Activated T-cell treated with anti-CD3 and anti-CD28 coated beads for 48 hours (primary cell): ENCODE measurements at regions not wholly inside any gene's neighbourhood (a gene's known extent, or its start where the extent isn't known, plus 50 kb on each side); places are given as distances from the start of the nearest gene placed in this dataset.

ENCODE experiments used
- DNase-seq: peaks from one replicate; pipeline ENCODE4 v3.0.0-alpha.2; 2020; ENCODE audit warnings: low read depth

DNA sequence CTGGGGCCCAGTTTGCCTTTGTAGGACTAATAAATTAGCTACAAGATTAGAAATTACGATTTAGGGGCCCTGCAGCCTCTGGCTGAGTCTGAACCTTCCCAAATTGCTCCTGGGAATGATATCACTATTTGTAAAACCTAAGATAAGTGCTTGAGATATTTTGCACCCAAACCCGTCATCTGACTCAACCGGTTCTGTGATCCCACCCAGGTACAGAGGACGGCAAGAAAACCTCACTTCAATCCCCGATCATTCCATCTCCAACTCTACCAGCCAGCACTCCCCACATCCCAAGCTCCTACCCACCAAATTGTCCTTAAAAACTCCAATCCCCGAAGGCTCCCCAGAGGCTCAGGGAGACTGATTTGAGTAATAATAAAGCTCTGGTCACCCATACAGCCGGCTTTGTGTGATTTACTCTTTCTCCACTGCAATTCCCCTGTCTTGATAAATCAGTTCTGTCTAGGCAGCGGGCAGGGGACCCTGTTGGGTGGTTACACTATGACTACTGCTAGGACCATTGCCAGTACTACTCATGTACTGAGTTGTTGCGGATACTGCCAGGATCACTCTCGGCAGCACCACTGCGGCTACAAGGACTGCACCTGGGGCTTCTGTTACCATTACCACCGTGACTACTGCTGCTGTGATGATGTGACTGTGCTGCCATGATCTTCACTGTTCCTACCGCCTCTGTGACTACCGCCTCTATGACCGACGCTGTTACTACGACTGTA, 73.1 kb downstream of the IRF8 start:
- no peak for DNase-seq

DNA sequence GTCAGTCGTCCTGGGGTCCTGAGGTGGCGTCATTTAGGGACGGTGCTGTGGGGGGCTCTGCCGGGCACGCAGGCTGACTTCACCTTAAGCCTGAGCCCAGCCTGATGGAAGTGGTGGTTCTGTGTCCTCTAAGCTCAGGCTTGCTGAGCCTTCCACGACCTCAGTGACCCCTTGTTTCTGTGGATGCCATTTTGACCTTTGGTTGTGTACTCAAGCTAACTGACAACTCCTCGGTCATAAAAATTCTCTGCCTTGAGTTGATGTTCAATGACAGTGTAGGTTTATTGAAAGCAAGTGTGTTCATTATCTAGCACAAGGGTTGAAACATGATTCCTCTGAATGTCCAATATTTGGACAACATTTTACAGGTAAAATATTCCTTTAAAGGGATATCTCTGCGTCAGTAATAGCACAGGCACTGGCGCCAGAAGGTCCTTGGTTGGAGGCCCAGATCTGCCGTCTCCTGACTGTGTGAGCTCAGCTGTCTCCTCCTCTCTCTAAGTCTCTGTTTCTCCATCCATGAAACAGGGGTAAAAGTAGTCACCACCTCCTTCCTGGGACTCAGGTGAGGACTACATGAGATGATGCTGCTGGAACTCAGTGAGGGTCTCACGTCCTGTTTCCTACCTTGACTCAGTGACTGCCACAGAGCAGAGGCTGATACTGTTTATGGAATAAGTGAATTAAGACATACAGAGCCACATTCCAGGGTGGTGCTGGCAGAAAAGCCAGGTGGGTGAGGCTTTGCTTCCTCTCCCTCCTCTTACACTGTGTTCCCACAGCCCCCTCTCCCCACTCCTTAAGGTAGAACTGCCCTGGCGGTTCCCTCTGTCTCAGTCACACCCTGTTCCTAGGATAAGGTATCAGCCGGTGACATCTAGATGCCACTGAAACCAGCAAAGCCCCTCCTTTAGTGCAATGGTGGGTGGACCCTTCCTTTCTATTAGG, 75.7 kb downstream of the IRF8 start:
- DNase-seq = no peak

DNA sequence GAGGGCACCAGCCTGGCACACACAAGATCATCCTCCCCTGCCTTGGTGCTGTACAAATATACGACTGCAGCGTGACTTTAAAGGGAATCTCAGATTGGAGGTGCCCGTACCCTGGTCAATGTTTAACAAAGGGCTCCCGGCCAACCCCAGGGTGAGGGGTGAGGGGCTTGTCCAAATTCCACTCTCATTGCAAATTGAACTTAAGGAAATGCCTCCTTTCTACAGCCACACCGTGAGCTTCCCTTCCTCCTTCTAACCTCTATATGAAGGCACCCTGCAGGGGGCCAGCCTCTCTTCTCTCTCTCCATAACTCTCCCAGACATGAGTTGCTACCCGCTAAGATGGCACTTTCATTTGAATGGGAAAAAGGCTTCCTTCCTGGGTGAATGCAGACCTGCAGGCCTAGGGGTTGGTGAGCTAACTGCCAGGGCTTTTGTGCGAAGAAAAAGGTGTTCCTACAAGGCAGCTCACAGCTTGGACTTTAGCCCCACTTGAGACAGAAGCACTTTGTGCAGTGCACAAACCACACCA, 76.6 kb downstream of the IRF8 start:
- DNase-seq = no peak

DNA sequence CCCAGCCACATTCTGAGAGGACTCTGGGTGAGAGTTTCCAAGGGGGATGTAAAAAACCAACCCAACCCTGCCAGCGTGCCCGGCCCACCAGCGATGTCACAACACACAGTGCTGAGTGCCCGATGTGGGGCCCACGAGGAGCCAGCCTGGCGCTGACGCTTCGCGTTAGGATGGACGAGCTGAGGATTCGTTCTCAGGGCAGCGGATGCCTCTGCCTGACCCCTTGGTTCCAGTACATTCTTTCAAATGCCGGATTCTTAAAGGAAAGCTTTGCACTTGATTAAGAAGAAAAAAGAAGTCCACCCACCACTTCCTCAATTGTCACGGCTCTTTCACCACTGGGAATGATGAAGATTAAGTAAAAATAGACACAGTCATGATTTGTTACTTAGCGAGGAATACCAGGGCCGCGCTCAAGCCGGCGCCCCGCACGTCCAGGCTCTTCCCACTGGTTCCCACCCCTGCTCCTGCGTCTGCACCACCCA, 79.4 kb downstream of the IRF8 start:
- no peak for DNase-seq

DNA sequence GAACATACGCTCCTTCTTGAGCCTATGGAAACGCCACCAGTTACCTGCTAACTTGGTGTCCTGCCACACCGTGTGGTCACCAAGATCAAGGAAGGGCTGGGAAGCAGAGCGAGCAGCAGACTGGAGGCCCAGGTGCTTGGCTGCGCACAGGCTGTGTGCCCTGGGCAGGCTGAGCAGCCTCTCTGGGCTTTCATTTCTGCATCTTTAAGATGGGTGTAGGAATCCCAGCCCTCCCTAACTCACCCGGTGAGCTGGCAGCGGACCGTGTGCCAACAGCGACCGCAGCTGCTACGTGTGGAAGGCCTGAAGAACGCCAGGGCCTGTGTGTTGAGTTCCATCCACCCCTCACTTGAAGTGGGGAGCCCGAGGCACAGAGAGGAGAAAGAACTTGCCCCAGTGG, 80.0 kb downstream of the IRF8 start:
- DNase-seq = no peak

DNA sequence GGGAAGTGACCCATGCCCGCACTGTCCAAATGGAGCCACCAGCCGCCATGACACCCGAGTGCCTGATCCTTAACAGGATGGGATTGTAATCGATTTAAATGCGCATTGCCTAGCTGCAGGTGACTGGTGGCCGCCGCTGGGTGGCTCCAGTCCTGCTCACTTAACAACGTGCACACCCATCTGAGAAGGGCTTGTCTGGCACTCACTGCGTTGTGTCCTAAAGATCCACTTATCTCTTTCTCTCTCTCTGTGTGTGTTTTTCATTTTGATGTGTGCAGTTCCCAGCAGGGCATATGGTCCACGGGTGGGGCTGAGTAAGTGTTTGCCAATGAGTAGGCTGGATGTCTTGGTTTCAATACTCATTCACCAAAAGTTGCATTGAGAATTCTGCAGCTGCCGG, 80.6 kb downstream of the IRF8 start:
- no peak for DNase-seq

DNA sequence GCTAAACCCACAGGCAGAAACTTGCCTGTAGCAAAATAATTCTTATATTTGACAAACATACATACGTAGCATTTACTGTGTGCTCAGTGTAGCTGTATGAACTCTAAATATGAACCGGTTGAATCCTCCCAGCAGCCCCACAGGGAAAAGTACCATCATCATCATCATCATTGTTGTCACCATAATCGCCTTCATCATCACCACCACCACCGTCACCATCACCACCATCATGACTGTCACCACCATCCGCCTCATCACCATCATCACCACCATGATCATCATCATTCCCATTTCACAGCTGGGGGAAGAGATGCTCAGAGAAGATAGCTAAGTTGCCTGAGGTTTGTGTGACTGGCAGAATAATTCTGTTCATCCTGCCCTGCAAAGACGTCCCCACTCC, 81.7 kb downstream of the IRF8 start:
- no peak for DNase-seq

DNA sequence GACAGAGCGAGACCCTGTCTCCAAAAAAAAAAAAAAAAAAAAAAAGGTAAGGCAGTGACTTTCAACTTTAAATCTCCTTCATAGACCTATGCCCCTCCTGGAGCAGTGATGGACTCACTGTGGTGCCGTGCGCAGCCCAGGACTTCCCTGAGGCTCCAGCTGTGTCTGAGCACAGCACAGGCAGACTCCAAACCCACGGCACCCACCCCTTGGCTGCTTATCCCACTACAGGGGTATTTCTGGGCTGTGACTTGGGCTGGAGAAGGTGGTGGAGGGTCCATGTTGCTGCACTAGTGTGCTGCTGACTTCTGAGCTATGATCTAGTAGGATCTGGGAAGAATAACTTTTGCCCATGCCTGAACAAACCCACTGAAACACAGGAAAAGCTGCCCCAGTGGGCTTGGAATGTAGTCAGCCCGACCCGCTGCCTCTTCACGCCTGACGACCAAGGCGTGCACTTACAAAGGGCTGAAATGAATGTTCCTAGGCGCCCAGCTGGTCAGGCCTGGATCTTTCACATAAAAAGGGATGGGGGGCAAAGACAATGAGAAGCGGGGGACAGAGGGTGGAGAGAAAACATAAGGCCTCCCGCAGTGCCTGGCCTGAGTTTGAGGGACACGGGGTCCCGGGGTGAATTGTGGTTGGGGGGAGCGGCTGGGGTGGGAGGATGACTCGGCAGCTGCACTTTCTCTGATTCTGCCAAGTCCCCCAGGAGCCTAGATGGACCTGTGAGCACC, 83.0 kb downstream of the IRF8 start:
- no peak for DNase-seq

DNA sequence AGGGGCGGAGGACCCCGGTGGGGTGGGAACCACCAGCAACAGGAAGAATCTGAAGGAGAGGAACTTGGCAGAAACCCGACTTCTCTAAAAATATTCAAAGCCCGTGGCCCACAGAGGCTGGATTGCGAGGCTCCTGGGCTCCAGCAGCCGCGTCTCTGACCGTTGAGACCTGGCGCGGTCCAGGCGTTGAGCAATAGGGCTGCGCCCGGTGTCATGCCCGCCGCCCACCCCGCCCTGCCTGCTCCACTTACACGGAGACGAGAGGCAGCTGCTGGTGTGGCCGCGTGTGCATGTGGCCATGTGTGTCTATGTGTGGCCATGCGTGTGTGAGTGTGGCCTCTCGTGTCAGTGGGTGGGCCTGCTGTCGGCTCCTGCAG, 83.6 kb downstream of the IRF8 start:
- DNase-seq = no peak

DNA sequence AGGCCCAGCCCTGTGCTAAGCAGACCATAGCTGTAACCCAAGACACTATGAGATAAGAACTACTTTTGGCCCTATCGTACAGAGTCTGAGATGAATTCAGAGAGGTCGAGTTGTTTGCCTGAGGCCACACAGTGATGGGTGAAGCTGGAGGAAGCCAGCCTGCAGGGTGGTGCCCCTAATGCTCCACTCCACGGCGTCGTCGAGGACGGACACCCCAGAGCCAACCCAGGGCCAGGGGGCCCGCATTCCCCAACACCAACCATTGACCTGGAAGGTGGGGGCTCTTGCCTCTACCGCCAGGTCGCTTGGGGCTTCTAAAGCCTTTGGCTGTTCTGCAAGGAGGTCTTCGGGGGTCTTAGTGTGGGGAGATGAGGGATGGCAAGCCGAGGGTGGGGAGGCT, 84.1 kb downstream of the IRF8 start:
- no peak for DNase-seq

DNA sequence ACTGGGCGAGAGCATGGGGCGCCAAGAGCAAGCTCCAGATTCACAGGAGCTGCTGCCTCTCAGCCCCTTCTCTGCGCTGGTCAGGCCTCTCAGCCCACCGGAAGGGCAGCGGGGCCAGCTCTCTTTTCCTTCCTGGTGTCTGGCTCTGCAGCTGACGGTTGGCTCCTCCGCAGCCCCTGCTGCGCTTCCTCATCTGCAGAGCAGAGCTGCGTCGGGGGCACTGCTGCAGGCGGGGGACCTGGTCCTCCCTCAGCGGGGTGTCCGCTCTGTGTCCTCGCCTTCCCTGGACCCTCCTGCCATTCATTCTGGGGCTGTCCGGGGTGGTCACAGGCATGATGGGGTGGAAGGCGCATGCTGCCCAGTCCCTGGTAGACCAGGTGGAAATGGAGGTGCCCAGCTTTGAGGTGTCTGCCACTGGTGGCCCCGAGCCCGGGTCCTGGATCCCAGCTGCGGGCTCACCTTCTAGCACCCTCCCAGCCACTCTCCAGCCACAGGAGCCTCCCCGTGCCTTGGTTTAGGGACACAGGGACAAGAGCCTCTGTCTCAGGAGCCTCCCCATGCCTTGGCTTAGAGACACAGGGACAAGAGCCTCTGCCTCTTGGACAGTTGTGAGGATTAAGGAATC, 84.8 kb downstream of the IRF8 start:
- no peak for DNase-seq

DNA sequence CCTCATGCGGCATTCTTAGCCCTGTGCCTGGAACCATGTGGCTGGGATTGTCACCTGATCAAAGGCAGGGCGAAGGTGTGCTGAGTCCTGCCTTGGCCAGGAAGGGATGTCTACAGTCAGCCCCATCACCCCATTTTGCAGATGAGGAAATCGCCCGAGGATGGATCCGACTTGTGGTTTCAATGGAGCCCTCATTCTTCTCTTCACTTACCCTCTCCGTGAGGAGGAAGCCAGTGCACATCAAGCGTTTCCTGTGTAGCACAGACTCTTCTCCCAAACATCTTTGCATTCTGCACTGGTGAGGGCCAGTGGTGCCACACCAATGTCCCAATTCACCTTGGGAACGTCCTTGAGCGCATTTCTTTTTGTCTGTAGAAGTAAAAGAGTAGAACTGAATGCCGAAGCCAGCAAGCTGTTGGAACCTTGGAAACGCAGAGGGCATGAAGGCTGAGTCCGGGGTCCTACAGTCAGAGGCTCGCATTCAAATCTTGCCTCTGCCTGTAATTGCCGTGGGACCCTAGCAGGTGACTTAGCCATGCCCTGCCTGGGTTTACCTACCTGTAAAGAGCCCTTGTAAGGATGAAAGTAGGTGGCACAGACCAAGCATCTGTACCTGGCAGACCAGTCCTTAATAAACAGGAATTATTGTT, 85.4 kb downstream of the IRF8 start:
- DNase-seq = no peak

DNA sequence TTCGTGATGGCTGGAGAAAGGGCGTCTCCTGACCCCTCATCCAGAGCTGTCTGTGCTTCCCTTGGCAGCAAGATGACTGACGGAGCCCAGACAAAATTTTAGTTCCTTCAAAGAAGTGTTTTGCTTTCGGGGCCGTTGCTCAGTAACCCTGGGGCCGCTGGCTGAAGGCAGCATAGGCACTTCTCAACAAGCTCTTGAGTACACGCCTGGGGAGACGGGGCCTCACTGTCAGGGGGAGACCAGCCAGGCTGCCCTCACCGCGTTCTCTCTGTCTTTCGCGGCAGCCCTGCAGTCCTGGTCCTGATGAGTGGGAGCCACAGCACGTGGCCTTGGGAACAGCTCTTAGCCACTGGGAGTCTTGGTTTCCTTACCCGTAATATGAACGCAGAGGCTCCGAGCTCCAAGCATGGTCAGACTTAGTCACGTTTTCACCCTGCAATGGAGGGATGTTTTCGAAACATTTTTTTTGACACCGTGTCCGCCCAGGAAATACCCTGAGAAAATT, 86.0 kb downstream of the IRF8 start:
- no peak for DNase-seq

DNA sequence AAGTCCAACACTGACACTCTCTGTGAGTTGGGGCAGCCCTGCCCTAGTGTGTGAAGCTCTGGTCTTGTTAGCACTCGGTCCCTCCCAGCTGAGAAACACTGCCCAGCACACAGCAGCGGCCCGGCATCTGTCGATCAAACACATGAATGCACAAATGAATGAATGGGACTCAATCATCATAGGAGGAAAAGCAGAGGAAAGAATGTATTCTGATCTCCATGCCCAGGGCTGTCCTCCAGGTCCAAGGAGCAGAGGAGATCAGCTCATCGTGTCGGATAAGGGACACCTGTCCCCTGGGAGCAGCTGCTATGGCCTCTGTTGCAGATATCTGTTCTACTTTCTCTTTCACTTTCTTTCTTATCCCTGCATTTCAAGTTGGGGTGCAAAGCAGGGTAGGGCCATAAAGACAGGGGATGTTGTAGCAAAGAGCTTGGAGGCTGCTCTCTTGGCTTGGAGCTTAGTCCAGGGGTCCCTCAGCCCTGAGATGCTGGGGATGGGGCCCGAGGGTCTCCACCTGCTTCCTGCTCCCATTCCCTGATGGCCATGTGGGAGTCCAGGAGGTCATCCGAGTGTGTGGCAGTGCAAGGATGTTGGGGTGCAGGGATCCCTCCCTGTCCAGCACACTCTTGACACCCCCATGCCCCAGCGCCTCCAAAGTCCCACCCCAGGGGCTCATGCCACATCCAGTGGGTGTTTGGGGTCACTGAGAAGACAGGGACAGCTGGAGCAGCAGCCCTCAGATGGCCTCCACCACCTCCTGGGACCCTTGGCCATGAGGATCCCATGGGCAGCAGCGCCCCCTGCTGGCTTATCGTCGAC, 88.2 kb downstream of the IRF8 start:
- DNase-seq = peak; percentile 32

DNA sequence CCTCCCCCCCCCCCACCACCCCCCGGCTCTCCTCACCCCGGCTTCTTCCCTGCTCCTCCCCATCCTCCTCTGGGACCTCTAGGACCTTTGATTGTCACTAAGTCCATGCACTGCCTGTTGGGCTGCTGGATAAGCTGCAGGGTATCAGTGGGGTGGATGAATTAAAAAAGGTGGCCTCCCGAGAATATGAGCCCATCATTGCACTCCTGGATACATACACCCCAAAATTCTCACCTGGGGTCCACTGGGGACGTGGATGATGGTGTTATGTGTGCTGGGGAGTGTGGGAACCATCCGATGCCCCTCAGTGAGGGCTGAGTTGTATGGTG, 88.8 kb downstream of the IRF8 start:
- DNase-seq = no peak

DNA sequence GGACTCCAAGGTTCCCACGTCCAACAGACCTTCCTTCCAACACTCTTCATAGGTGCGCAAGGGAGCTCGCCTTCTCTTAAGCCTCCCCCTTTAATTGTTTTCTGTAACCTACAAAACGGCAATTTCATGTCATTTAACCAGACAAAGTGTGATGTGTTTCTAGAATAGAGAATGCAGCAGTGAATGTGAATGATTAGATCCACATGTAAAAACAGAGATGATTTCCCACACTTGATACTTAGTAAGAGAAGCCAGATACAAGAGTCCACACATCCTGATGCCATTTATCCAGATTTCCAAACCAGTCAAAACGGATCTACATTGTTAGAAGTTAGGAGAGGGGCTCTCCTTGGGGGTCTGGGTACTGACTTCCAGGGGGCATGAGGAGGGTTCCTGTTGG, 89.3 kb downstream of the IRF8 start:
- no peak for DNase-seq

DNA sequence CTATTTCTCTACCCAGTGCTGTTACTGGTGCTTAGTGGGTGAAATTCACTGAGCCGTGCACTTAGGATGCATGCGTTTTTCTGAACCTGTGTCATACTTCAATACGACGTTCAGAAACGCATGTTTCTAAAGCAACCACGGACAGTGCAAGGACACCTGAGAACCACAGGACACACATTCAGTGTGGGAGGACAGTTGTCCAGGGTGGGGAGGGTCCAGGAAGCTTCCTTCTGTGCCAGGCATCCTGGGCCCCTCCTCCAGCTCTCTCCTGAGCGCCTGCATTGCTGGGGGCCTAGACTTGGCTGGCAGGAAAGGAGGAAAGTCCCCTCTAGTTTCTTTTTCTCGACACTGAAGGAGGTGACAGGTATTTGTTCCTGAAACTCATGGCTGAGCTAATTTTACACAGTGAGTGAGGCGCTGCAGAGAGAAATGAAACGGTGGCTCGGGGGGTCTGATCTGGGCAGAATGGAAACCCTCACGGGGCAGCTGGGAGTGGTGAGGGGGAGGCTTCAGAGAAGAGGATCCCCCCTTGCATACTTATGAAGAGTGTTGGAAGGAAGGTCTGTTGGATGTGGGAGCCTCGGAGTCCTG, 89.9 kb downstream of the IRF8 start:
- DNase-seq = peak; percentile 32

DNA sequence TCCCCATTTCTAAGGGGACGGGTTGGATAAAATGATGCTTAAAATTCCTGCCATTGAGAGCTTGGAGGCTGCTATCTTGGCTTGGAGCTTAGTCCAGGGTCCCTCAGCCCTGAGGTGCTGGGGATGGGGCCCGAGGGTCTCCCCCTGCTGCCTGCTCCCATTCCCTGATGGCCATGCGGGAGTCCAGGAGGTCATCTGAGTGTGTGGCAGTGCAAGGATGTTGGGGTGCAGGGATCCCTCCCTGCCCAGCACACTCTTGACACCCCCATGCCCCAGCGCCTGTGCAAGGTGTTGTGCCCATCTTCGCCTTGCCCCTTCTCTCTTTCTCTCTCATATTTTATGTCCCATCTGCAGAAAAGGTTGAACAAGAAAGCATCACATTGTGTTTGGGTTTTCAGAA, 90.4 kb downstream of the IRF8 start:
- no peak for DNase-seq

DNA sequence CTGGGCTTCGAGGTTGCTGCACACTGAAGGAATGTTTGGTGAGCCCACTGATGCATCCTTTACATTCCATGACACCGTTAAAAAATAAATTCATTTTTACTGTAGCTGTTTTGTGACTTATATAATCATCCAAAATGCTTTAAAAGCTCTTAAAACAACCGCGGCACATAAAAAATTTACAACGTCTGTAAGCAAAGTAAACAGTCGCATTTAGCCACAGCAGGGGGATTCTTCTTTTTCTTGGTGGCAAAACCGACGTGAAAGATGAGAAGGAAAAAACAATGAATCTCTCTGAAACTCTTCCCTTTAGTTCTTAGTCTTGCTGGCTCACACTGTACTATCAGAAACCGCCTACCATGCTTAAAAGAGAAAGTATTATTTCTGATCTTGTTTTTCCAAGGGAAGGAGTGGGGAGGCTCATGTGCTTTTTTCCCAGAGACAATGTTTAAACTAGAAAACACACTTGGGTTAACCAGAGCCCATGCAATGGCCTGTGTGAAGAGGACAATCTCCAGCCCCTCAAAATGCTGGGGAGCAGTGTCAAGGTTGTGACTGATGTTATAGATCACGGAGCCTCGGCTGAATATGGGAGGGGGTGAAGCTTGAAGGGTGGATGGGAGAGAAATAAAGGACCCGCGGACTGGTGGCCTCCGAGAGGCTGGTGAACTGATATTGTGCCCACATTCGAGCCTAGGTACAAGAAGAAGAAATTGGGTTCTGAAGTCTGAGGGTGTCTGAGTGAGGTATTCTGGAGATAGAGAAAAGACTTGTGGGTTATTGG, 91.1 kb downstream of the IRF8 start:
- no peak for DNase-seq
